HG03442 (cell line): ENCODE measurements at regions not wholly inside any gene's neighbourhood (a gene's known extent, or its start where the extent isn't known, plus 50 kb on each side); places are given as distances from the start of the nearest gene placed in this dataset.
"Not testable (repeated sequence)": the region's sequence is repeated elsewhere in the genome, so short reads cannot be mapped to it uniquely, and the experiment has no call there.

ENCODE experiments used
- ATAC-seq: cut with Tn5 transposase; IDR thresholded peaks from one replicate; pipeline ENCODE4 v1.9.1; 2021; ENCODE audit warnings: mild to moderate bottlenecking, moderate library complexity; ENCODE audit not compliant: unreplicated experiment

DNA sequence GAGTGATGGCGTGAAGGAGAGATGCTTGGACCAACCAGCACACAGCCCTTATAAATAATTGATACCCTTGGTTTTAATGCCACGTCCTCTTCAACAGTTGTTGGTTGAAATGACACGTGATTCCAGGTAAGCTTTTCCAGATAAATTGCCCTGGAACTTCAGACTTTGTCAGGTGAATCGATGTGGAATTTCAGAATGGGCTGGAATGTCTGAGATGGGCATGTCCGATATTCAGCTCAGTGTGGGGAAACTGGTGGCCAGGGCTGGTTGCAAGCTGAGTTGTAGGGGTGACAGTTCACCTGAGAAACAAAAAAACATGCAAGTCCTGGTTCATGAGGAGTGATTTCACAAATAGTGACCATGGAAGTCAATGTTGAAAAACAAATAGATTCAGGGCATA is 104.0 kb upstream of the PRKX start:
- ATAC-seq: not testable (repeated sequence)

- ATAC-seq: no peak
Measured at GRCh38 chrX:3815896-3816664, 102.6 kb upstream of the PRKX start.

DNA sequence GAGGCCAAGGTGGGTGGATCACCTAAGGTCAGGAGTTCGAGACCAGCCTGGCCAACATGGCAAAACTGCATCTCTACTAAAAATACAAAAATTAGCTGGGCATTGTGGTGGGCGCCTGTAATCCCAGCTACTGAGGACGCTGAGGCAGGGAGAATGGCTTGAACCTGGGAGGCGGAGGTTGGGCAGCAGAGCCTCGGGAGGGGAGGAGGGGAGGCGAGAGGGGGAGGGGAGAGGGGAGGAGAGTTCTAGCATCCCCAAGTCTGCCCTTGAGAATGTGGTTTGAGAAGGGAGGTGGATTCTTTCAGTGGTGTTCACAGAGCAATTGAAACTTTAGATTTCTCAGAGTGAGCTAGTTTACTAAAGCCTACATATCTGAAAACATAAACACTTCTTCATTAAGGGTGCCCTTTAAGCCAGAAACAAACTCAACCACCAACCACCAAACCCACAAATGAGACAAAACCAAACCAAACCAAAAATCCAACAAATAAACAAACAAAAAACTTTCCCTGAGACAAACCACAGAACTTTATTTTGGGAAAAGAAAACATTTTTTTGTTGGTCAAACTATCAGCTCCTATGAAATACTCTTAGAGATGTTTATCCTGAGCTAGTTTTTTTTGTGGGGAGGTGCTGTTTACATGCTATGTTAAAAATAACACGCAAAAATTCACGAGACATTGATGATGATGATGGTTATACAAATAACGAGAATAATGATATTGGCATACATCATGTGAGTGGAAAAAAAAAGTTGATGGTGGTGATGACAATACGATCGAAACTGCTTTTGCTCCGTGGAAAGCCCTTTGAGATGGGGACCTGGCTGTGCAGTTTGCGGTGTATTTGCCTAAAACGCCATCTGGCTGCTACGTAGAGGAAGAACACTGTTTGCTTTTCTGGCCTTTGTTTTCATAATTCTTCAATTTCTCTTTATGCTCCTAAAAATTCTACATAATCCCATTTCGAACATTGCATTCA is 98.2 kb upstream of the PRKX start:
- peak; percentile 22 for ATAC-seq

- ATAC-seq: no peak
Measured at GRCh38 chrX:3807906-3808305, 94.5 kb upstream of the PRKX start.

- ATAC-seq: no peak
Measured at GRCh38 chrX:3806630-3807029, 93.2 kb upstream of the PRKX start.

DNA sequence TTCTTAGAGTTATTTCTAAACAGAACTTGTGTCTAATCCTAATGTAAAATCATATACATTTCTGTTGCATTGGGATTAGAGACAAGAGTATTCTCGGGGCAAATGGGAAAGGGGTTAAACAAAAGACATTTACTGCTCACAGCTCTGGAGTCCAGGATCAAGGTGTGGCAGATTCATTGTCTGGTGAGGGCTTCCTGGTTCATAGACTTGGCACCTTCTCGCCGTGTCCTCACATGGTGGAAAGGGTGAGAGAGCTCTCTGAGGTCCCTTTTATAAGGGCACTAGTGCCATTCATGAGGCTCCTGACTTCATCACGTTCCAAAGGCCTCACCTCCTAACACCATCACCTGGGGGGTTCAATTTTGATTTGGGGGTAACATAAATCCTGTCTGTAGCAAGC is 90.3 kb upstream of the PRKX start:
- ATAC-seq: no peak

DNA sequence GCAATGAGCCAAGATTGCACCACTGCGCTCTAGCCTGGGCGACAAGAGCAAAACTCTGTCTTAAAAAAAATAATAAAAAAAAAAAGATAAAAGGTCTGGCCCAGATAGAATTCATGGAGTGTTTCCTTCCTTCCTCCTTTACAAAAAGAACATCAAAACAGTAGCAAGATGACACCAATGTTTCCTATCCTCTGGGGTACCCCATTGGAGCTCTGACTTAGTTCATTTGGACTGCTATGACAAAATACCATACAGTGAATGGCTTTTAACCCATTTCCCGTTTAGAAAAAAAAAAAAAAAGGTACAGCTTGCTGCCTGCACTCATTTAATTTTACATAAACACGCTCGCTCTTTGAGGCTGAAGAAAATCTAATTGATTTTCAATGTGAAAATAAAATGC is 89.9 kb upstream of the PRKX start:
- no peak for ATAC-seq

GRCh38 chrX:3795411-3795810 is 82.0 kb upstream of the PRKX start:
- not testable (repeated sequence) for ATAC-seq

DNA sequence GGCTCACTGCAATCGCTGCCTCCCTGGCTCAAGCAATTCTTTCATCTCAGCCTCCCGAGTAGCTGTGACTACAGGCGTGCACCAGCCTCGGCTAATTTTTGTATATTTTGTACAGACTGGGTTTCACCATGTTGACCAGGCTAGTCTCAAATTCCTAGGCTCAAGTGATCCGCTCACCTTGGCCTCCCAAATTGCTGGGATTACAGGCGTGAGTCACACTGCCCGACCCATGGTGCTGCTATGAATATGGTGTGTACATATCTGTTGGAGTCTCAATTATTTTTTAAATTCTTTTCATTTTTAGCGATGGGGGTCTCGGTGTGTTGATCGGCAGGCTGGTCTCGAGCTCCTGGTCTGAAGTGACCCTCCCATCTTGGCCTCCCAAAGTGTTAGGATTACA is 78.0 kb upstream of the PRKX start:
- ATAC-seq: no peak

GRCh38 chrX:3788494-3789233 is 75.2 kb upstream of the PRKX start:
- ATAC-seq: no peak

DNA sequence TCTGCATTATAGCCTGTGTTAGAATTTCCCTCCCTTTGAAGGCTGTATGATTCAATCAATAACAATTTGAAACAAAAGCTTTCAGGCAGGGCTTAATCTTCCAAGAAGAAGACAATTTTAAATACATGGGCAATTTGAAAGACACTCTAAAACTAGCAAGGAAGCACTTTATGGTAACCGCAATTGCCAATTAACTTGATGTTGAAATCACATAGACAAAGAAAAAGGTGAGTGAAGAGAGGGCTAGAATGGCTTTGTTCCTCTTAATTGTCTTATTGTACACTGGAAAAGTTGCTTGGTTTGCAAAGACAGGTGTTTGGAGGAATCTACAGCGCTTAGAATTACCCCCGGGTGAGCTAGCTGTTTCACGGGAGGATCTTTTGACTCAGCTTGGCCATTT is 74.4 kb upstream of the PRKX start:
- no peak for ATAC-seq

- not testable (repeated sequence) for ATAC-seq
Measured at GRCh38 chrX:3785822-3786221, 72.4 kb upstream of the PRKX start.

- ATAC-seq: no peak
Measured at GRCh38 chrX:3780564-3780963, 67.1 kb upstream of the PRKX start.

GRCh38 chrX:3779546-3779945 is 66.1 kb upstream of the PRKX start:
- ATAC-seq: no peak

DNA sequence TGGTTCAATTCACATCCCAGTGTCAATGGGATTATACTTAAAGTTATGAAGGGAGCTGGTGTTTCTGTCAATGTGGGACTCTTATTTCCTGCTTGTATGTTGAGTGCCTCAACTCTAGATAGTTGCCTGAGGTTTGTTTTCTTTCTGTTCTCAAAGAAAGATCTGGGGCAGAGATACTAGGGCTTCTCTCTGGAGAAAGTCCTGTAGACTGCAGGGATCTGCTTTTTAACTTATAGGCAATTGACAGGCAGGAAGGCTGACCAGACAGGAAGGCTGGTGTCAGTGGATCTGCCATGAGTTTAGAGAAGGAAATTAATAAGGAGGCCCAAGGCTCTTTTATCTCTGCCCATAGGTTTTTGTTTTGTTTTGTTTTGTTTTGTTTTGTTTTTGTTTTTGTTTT is 64.0 kb upstream of the PRKX start:
- no peak for ATAC-seq

DNA sequence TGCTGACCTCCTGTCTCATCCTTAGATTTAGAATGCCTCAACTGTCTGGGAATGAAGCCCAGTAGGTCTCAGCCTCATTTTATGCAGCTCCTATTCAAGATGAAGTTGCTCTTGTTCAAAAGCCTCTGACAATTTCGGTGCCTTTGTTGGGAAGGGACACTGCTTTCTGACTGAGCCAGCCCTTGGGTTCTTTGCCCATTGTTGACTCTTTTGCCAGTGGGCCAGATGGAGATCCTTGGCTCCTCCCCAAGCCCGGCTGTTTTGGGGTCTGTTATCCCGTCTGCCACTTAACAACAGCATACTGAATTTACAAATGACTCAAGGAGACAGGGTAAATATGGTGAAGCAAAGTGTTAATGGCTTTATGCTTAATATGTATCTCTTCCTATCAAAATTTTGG is 58.3 kb upstream of the PRKX start:
- no peak for ATAC-seq

DNA sequence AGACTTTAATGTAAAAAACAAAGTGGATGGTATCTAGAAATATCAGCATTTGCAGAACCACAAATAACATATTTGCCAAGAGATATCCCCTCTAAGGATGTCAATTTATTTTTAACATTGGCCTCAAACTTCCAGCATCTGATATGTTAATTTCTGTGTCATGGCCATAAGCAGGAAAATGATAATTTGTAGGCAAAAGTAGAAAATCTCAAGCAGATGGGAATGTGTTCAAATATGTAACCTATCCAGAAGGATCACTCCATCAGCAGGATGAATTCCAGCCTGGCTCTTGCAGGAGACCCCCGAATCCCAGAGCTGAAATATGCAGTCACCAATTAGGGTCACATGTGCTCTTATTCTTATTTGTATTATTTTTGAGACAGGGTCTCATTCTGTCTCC is 55.4 kb upstream of the PRKX start:
- no peak for ATAC-seq
